Stomach (tissue), 4 donors: ENCODE measurements at regions not wholly inside any gene's neighbourhood (a gene's known extent, or its start where the extent isn't known, plus 50 kb on each side); places are given as distances from the start of the nearest gene placed in this dataset.

Experiments
- EP300 ChIP-seq: sonication (generic); formaldehyde crosslinking; IDR thresholded peaks from one replicate; pipeline ENCODE4 v1.6.1; 2017; ENCODE audit warnings: antibody characterized with exemption
- POLR2A ChIP-seq, 4 donors: fragments of 450-650 bp; IDR thresholded peaks; one replicate each; pipeline ENCODE4 v1.6.1; 2016; ENCODE audit warnings: antibody characterized with exemption in 4 of 4, control low read depth in 2 of 4, mild to moderate bottlenecking in 1 of 4, moderate library complexity in 1 of 4
- POLR2AphosphoS5 ChIP-seq, 3 donors: sonication (generic); formaldehyde crosslinking; IDR thresholded peaks; one replicate each; pipeline ENCODE4 v1.6.1; 2016; ENCODE audit warnings: antibody characterized with exemption in 3 of 3
- TF ChIP-seq, protein P1 (sequence below), 7 experiments: fragments of 450-650 bp in 4 of 7; fragments of 200-600 bp in 3 of 7; sonication (generic) in 3 of 7; IDR thresholded peaks; one replicate each; pipeline ENCODE4 v1.5.1; 2016 to 2019; ENCODE audit warnings: antibody characterized with exemption in 7 of 7, control low read depth in 2 of 7, mild to moderate bottlenecking in 1 of 7

DNA sequence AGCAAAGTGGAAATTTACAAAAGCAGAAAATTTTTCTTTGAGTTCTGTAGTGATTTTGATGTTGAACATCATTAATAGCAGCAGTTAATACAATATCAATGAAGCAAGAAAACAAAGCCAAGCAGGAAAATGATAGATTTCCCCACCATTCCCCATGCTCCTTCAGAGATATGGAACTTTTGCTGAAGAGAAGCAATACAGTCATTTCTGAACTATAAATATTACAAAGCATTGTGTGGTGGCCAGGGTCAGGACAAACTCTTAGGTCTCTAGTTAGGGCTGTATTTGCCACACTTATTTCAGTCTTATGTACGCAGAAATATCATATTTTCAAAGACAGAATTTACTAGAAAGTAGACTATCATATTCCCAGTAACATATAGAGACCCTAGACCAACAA, 88.8 kb upstream of the P3H2 start:
- TF ChIP-seq POLR2A (IDR thresholded peaks at IDR 0.05): no peak
- TF ChIP-seq, protein P1, sequence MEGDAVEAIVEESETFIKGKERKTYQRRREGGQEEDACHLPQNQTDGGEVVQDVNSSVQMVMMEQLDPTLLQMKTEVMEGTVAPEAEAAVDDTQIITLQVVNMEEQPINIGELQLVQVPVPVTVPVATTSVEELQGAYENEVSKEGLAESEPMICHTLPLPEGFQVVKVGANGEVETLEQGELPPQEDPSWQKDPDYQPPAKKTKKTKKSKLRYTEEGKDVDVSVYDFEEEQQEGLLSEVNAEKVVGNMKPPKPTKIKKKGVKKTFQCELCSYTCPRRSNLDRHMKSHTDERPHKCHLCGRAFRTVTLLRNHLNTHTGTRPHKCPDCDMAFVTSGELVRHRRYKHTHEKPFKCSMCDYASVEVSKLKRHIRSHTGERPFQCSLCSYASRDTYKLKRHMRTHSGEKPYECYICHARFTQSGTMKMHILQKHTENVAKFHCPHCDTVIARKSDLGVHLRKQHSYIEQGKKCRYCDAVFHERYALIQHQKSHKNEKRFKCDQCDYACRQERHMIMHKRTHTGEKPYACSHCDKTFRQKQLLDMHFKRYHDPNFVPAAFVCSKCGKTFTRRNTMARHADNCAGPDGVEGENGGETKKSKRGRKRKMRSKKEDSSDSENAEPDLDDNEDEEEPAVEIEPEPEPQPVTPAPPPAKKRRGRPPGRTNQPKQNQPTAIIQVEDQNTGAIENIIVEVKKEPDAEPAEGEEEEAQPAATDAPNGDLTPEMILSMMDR (IDR thresholded peaks at IDR 0.05): no peak
- no peak for TF ChIP-seq EP300
- no peak for TF ChIP-seq POLR2AphosphoS5 (IDR thresholded peaks at IDR 0.05)
